GM19240 (cell line): ENCODE measurements at regions not wholly inside any gene's neighbourhood (a gene's known extent, or its start where the extent isn't known, plus 50 kb on each side); places are given as distances from the start of the nearest gene placed in this dataset.
"Not testable (repeated sequence)": the region's sequence is repeated elsewhere in the genome, so short reads cannot be mapped to it uniquely, and the experiment has no call there.

Source experiments
- DNase-seq: peaks from one replicate; pipeline ENCODE4 v3.0.0; 2011; ENCODE audit warnings: low spot score; ENCODE audit not compliant: insufficient read length

GRCh38 chr9:81363916-81364480, 325.3 kb downstream of the TLE1 start:
- DNase-seq: no peak

- DNase-seq: no peak
Observed at GRCh38 chr9:81361296-81361695, 328.1 kb downstream of the TLE1 start.

GRCh38 chr9:81351166-81351565, 338.2 kb downstream of the TLE1 start:
- DNase-seq: no peak

DNA sequence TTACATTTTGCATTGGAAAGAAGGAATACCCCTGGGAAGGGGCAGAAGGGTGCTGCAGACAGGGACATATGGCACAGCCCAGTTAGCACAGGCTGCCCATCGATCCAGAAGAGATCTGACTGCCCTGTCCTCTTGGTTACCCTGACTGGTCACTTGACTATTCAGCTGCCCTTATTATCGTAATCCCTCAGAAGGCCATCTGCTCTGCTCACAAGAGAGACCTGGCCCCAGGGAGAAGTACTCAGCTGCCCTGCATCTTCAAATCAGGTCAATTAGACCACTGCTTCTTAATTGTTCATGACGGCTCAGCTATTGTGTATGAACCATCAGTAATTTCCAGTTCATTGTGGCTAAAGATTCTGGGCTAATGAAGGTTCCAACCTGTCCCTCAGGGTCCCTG, 345.0 kb downstream of the TLE1 start:
- DNase-seq: no peak

DNA sequence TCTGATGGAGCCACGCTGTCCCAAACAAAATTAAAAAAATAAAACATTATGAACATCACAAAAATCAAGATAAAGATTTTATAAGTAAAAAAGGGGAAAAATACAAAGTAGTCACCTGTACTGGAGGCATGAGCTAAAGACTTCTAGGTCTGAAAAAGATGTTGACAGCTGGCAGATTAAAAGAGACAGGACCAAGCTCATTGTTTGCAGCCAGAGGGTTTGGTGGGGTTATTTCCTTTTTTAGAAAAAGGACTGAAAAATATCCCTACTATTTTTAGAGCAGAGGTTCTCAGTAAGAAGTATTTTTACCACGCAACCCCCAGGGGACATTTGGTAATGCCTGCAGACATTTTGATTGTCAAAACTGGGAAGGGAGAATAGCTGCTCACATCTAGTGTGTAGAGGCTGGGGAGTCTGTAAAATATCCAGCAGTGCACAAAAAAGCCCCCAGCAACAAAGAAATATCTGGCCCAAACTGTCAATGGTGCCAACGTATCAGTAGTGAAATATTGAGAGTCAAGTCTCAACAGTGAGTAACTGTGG, 353.4 kb downstream of the TLE1 start:
- no peak for DNase-seq

GRCh38 chr9:81321551-81321950, 367.8 kb downstream of the TLE1 start:
- DNase-seq: no peak

DNA sequence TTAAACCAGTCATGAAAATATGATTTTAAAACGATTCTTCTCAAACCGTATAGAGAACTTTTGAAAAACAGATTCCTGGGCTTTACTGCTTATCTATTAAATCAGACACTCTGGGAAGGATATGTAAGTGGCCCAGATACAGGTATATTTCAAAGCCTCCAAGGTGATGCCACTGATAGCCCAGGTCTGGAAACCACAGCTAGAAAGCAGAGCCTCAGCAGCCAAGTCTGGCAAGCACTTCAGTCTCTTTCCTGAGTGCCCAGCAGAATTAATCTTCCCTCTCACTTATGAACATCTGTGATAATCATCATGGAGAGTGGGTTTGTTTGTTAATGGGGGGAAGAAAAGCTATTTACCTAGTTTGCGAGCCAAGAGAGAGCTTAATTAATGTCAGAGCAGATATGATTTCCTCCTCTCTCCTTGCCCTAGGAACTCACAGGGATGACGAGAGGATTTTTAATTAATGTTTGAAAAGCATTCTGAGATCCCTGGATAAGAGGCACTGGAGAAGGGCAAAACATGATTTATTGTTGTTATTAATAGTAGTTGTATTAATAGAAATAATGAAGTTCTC, 368.4 kb downstream of the TLE1 start:
- DNase-seq: no peak

DNA sequence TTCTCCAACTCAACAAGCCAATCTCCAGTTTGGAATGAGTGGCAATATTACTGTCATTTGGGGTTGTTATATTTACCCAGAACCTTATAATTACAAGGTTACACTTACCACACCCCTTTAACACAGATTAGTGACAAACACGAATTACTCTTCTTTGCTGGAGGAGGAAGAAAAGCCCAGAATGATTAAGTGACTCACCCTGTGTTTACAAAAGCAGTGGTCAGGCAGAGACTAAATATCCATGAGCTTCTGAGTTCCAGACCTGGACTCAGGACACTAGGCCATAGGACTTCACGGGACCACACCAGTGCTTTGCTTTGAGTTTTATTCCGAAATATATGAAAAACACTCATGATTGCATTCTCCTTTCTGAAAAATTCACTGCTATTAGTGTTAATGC, 370.8 kb downstream of the TLE1 start:
- no peak for DNase-seq

DNA sequence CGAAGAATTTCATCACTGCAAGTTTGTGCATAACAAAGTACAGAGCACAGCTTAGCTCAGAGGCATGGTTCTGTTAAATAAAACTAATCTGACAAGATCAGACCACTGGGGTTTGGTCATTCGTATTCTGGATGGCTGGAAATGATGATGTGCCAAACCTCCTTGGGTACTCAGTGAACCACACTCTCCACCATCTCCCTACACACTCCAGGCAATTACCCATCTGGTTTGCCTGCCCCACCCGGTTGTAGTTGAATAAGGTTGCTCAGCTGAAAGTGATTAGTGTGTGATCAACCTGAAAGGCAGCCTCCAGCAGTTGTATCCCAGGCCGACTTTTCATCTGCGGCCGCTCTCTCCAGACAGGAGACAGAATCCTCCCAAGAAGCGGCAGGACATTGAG, 371.4 kb downstream of the TLE1 start:
- no peak for DNase-seq

DNA sequence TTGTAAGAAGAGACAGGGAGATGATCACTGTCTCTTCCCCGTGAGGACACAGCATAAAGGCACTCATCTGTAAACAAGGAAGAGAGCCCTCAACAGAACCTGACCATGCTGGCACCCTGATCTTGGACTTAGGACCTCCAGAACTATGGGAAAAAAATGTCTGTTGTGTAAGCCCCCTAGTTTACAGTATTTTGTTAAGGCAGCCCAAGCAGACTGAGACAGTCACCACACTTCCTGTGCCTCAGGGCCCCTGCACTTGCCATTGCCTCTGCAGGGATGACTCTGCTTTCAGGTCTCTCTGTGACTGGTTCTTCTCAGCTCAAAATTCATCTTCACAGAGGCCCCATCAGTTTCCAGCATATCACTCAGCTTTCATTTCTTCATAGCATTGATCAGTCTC, 372.1 kb downstream of the TLE1 start:
- no peak for DNase-seq

DNA sequence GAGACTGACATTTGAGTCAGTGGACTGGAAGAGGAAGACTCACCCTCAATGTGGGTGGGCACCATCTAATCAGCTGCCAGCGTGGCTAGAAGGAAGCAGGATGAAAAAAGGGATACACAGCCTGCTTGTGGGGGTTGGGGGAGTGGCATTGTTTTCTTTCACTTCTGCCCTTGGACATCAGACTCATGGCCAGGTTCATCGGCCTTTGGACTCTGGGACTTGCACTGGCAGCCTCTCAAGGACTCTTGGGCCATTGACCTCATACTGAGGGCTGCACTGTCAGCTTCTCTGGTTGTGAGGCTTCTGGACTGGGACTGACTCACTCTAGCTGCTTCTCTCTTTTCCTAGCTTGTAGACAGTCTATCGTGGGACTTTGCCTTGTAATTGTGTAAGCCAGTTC, 374.9 kb downstream of the TLE1 start:
- no peak for DNase-seq

DNA sequence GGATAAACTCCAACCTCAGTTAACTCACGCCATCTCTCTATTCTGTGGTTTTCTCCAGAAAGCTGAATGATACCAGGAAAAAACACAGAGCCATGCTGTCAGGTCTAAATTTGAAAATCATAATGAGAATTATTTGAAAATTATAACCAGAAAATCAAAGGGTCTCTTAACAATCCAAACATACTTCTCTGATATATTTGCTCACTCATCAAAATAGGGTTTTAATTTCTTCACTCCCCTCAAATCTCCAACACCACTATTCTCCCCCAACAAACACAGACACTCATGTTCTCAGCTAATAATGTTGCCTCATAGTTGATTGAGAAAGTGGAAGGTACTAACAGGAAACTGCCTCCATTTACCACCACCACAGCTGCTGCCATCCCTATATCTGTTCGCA, 375.5 kb downstream of the TLE1 start:
- no peak for DNase-seq

GRCh38 chr9:81312346-81312745, 377.0 kb downstream of the TLE1 start:
- no peak for DNase-seq

DNA sequence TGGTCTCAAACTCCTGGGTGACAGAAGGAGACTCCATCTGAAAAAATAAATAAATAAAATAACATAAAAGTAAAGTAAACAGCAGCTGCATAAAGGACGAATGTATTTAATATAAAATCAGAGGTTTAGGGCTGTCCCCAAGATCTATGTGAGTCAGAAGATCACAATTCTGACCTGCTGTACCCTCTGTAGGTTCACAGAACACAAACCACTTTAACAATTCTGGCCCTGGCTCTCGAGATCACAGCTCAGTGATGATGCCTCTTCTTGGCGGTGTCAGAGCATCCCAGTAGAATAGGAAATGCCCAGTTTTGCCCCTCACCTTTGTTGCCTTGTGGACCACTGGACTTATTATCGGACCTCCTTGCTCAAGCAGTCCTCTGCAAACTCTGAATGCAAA, 380.9 kb downstream of the TLE1 start:
- DNase-seq: no peak

- DNase-seq: not testable (repeated sequence)
Observed at GRCh38 chr9:81307791-81308190, 381.6 kb downstream of the TLE1 start.

DNA sequence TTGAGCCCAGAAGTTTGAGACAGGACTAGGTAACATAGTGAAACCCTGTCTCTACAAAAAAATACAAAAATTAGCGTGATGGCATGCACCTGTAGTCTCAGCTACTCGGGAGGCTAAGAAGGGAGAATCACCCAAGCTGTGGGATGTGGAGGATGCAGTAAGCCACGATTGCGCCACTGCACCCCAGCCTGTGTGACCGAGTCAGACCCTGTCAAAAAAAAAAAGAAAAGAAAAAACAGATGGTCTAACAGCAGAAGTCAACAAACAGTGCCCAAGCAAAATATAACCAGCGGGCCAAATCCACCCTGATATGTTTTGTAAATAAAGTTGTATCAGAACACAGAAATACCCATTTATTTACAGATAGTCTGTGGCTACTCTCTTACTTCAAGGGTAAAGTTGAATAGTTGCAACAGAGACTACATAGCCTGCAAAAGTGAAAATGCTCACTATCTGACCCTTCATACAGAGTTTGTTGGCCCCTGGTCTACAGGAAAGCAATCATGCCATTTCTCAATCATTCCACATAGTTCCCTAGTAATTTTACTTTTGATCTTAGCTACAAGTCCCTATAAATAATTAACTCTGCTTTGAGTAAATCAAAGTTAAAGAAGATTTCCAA, 383.7 kb downstream of the TLE1 start:
- no peak for DNase-seq

DNA sequence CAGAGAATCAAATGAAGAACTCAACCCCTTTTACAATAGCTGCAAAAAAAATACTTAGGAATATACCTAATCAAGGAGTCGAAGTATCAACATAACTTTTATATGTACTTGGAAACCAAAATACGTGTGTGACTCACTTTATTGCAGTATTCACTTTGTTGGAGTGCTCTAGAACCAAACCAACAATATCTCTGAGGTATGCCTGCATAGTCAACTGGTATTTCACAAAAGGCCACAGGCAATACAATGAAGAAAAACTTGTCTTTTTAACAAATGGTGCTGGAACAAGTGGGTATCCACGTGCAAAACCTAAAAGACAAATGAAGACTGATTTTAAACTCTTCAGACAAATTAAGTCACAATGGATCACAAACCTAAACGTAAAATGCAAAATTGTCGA, 385.7 kb downstream of the TLE1 start:
- no peak for DNase-seq

GRCh38 chr9:81293651-81294050, 395.7 kb downstream of the TLE1 start:
- DNase-seq: no peak

- no peak for DNase-seq
Observed at GRCh38 chr9:81292056-81292805, 397.1 kb downstream of the TLE1 start.

DNA sequence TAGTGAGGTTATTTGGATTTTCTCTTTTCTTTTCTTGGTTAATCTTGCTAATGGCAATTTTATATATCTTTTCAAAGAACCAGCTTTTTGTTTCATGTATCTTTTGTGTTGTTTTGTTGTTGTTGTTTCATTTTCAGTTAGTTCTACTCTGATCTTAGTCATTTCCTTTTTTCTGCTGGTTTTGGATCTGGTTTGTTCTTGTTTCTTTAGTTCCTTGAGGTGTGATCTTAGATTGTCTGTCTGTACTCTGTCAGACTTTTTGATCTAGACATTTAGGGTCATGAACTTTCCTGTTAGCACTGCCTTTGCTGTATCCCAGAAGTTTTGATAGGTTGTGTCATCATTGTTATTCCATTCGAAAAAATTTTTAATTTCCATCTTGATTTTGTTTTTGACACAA, 399.7 kb downstream of the TLE1 start:
- no peak for DNase-seq

DNA sequence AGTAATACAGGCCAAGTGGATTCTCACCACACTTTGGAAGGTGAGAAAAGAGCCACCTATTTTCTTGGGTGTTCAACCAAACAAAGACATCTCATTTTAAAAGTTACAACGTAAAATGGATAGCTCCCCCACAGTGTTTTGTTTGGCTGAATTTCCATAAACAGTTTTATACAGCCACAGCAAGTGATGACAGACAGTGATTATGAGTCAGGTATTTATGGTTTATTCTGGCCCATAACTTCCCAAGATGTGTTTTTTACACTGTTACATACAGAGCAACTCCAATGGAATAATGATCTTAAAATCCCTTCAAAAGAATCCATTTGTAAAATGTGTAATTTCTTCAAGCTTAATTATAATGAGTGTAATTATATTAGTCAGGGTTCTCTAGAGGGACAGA, 421.3 kb downstream of the TLE1 start:
- DNase-seq: no peak

DNA sequence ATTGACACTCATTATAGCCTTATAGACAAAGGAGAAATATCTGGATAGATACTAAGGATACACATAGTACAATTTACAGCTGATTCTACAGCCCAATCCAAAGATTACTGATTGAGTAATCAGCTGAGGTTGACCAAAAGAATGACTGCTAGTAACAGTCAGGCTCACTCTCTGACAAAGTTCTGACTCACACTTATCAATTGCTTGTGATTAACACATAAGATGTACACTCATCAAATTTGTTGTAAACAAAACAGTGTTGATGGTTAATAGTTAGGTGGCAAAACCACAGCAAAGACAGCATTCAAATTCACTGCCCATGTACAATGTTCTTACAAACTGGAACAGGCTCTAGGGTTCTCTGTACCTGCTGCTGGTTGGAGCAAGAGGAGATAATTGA, 422.7 kb downstream of the TLE1 start:
- no peak for DNase-seq
